K562 (cell line): ENCODE measurements at regions not wholly inside any gene's neighbourhood (a gene's known extent, or its start where the extent isn't known, plus 50 kb on each side); places are given as distances from the start of the nearest gene placed in this dataset.

ENCODE experiments used
- CBFA2T2 ChIP-seq: fragments of 450-650 bp; conservative IDR thresholded peaks from 2 replicates; pipeline ENCODE4 v1.6.1; 2017; ENCODE audit warnings: mild to moderate bottlenecking
- CREBBP ChIP-seq: IDR thresholded peaks from one replicate; pipeline ENCODE4 v1.6.1; 2012; ENCODE audit warnings: low read depth, mild to moderate bottlenecking, control low read depth, inconsistent platforms, low read length
- CTCFL ChIP-seq: IDR thresholded peaks from 2 replicates; pipeline ENCODE4 v1.6.1; 2011; ENCODE audit warnings: borderline replicate concordance, low read depth, mild to moderate bottlenecking, moderate library complexity, low read length; ENCODE audit not compliant: insufficient read depth, poor library complexity, severe bottlenecking
- E2F5 ChIP-seq: sonication (generic); formaldehyde crosslinking; IDR thresholded peaks from 2 replicates; pipeline ENCODE4 v1.8.0; 2022; ENCODE audit warnings: mild to moderate bottlenecking, missing genetic modification reagents
- EHMT2 ChIP-seq: fragments of 450-650 bp; IDR thresholded peaks from 2 replicates; pipeline ENCODE4 v1.6.1; 2018; ENCODE audit warnings: antibody characterized with exemption
- ELK1 ChIP-seq: sonication (generic); formaldehyde crosslinking; IDR thresholded peaks from 2 replicates; pipeline ENCODE4 v1.8.1; 2022; ENCODE audit warnings: missing genetic modification reagents
- ESRRA ChIP-seq: fragments of 450-650 bp; IDR thresholded peaks from 2 replicates; pipeline ENCODE4 v1.6.1; 2014; ENCODE audit warnings: low read depth, mild to moderate bottlenecking, moderate library complexity, borderline replicate concordance
- FOXP1 ChIP-seq: sonication (generic); formaldehyde crosslinking; IDR thresholded peaks from 2 replicates; pipeline ENCODE4 v1.8.0; 2022; ENCODE audit warnings: mild to moderate bottlenecking, missing genetic modification reagents
- IRF2 ChIP-seq: sonication (generic); formaldehyde crosslinking; IDR thresholded peaks from 2 replicates; pipeline ENCODE4 v1.8.1; 2022; ENCODE audit warnings: mild to moderate bottlenecking, missing genetic modification reagents
- MYNN ChIP-seq, 2 experiments: sonication (generic); formaldehyde crosslinking in 1 of 2; IDR thresholded peaks; 2 replicates each; pipeline versions ENCODE4 v1.5.0 to v1.6.1; 2016 to 2020; ENCODE audit warnings: antibody characterized with exemption in 1 of 2, missing genetic modification reagents in 1 of 2
- PTBP1 ChIP-seq: fragments of 200-400 bp; formaldehyde crosslinking; IDR thresholded peaks from 2 replicates; pipeline ENCODE4 v1.6.1; 2017; ENCODE audit warnings: low read depth, low read length
- RERE ChIP-seq: sonication (generic); formaldehyde crosslinking; IDR thresholded peaks from 2 replicates; pipeline ENCODE4 v1.8.0; 2023; ENCODE audit warnings: missing genetic modification reagents, mild to moderate bottlenecking, borderline replicate concordance
- SOX6 ChIP-seq: fragments of 450-650 bp; IDR thresholded peaks from 2 replicates; pipeline ENCODE4 v1.6.1; 2014; ENCODE audit warnings: mild to moderate bottlenecking
- THAP7 ChIP-seq: fragments of 250-450 bp; sonication (Bioruptor Pico); IDR thresholded peaks from 2 replicates; pipeline ENCODE4 v1.5.0; 2021
- ZBTB17 ChIP-seq: fragments of 450-650 bp; formaldehyde crosslinking; IDR thresholded peaks from 2 replicates; pipeline ENCODE4 v1.4.0; 2020; ENCODE audit warnings: mild to moderate bottlenecking
- ZNF212 ChIP-seq: fragments of 450-650 bp; formaldehyde crosslinking; IDR thresholded peaks from 2 replicates; pipeline ENCODE4 v1.4.0; 2020; ENCODE audit warnings: mild to moderate bottlenecking
- ZNF384 ChIP-seq: IDR thresholded peaks from 2 replicates; pipeline ENCODE4 v1.6.1; 2012; ENCODE audit warnings: low read depth, low read length, improper control_type of control experiment

GRCh38 chr3:153061938-153062528 is 100.0 kb upstream of the RAP2B start (continued):
- TF ChIP-seq CTCFL (no peak), ELK1 (CRISPR knock-in tag) (no peak), RERE (CRISPR knock-in tag) (no peak), FOXP1 (CRISPR knock-in tag) (no peak), MYNN (IDR thresholded peaks at IDR 0.05) (peak; percentile 80), MYNN (CRISPR knock-in tag; IDR thresholded peaks at IDR 0.05) (no peak), ZNF384 (peak; percentile 61), ZBTB17 (CRISPR knock-in tag) (no peak), CBFA2T2 (peak; percentile 52), E2F5 (CRISPR knock-in tag) (no peak), ESRRA (no peak), THAP7 (CRISPR knock-in tag) (no peak), ZNF212 (CRISPR knock-in tag) (no peak), EHMT2 (0 out of 2 replicates have a peak, but pooled peaks have one; percentile 25), SOX6 (peak; percentile 55; the same call in 1 of the 2 replicates), CREBBP (no peak), PTBP1 (no peak), IRF2 (CRISPR knock-in tag) (no peak)
